ENCODE measurements at regions not wholly inside any gene's neighbourhood (a gene's known extent, or its start where the extent isn't known, plus 50 kb on each side); places are given as distances from the start of the nearest gene placed in this dataset.

GRCh38 chr20:22100686-22101085, 395.2 kb downstream of the PAX1 start:
- H4K20me1 ChIP-seq (ENCODE audit: insufficient read depth, low read length), result no peaks in the 10 kb centered on the region
- peaks cover 23% of the 10 kb centered on the region for H3K27me3 Mint-ChIP-seq (ENCODE audit: low read depth, unreplicated experiment)

GRCh38 chr20:22099348-22099747, 393.9 kb downstream of the PAX1 start:
- DNase-seq (ENCODE audit: low read depth), result no peak
- Histone ChIP-seq H3K36me3 (ENCODE audit: insufficient read depth, low read length) (no peaks in the 10 kb centered on the region), H2AFZ (ENCODE audit: low read depth, low read length) (no peak overlapping the region), H3K9ac (ENCODE audit: low read length) (no peak overlapping the region), H3K4me1 (ENCODE audit: insufficient read depth, low read length) (no peaks in the 10 kb centered on the region), H3K27ac (ENCODE audit: low read depth, low read length) (no peak overlapping the region), H3K79me2 (ENCODE audit: insufficient read depth, low read length) (no peaks in the 10 kb centered on the region), H4K20me1 (ENCODE audit: insufficient read depth, low read length) (no peaks in the 10 kb centered on the region), H3K27me3 (ENCODE audit: insufficient read depth, low read length) (no peaks in the 10 kb centered on the region), H3K9me3 (ENCODE audit: insufficient read depth, low read depth, low read length) (no peaks in the 10 kb centered on the region), H3K4me3 (ENCODE audit: insufficient read depth, low read depth, low read length) (no peak overlapping the region), H3K4me2 (ENCODE audit: low read length) (no peak overlapping the region)
- no peak overlapping the region for H3K4me3 Mint-ChIP-seq (ENCODE audit: unreplicated experiment)
- H3K9me3 Mint-ChIP-seq (ENCODE audit: unreplicated experiment), result peaks cover 6% of the 10 kb centered on the region
- peaks cover 21% of the 10 kb centered on the region for H3K27me3 Mint-ChIP-seq (ENCODE audit: low read depth, unreplicated experiment)
- no peaks in the 10 kb centered on the region for H3K4me1 Mint-ChIP-seq (ENCODE audit: low read depth, unreplicated experiment)
- FAIRE-seq, result no peak
- TF ChIP-seq EZH2 (IDR thresholded peaks at IDR 0.05; ENCODE audit: insufficient read depth, low read length) (no peak), CTCF (IDR thresholded peaks at IDR 0.05; ENCODE audit: insufficient read depth, low read depth, low read length) (no peak)
- no peaks in the 10 kb centered on the region for H3K36me3 Mint-ChIP-seq (ENCODE audit: low read depth, unreplicated experiment)
- H3K27ac Mint-ChIP-seq (ENCODE audit: unreplicated experiment), result no peak overlapping the region

More at GRCh38 chr20:22100686-22101085, 395.2 kb downstream of the PAX1 start:
- Mint-ChIP-seq H3K27ac (ENCODE audit: unreplicated experiment) (no peak overlapping the region), H3K4me3 (ENCODE audit: unreplicated experiment) (no peak overlapping the region), H3K36me3 (ENCODE audit: low read depth, unreplicated experiment) (no peaks in the 10 kb centered on the region), H3K4me1 (ENCODE audit: low read depth, unreplicated experiment) (no peaks in the 10 kb centered on the region), H3K9me3 (ENCODE audit: unreplicated experiment) (peaks cover 4% of the 10 kb centered on the region)
- Histone ChIP-seq H3K27ac (ENCODE audit: low read depth, low read length) (no peak overlapping the region), H2AFZ (ENCODE audit: low read depth, low read length) (no peak overlapping the region), H3K4me1 (ENCODE audit: insufficient read depth, low read length) (no peaks in the 10 kb centered on the region), H3K4me3 (ENCODE audit: insufficient read depth, low read depth, low read length) (no peak overlapping the region), H3K4me2 (ENCODE audit: low read length) (no peak overlapping the region), H3K9me3 (ENCODE audit: insufficient read depth, low read depth, low read length) (no peaks in the 10 kb centered on the region), H3K27me3 (ENCODE audit: insufficient read depth, low read length) (no peaks in the 10 kb centered on the region), H3K36me3 (ENCODE audit: insufficient read depth, low read length) (no peaks in the 10 kb centered on the region), H3K9ac (ENCODE audit: low read length) (no peak overlapping the region), H3K79me2 (ENCODE audit: insufficient read depth, low read length) (no peaks in the 10 kb centered on the region)
- FAIRE-seq (no peak), DNase-seq (ENCODE audit: low read depth) (no peak)
- TF ChIP-seq CTCF (IDR thresholded peaks at IDR 0.05; ENCODE audit: insufficient read depth, low read depth, low read length), result no peak
- no peak for TF ChIP-seq EZH2 (IDR thresholded peaks at IDR 0.05; ENCODE audit: insufficient read depth, low read length)

- FAIRE-seq (no peak), DNase-seq (ENCODE audit: low read depth) (no peak)
- Histone ChIP-seq H3K9me3 (ENCODE audit: insufficient read depth, low read depth, low read length) (no peaks in the 10 kb centered on the region), H3K36me3 (ENCODE audit: insufficient read depth, low read length) (no peaks in the 10 kb centered on the region), H3K4me3 (ENCODE audit: insufficient read depth, low read depth, low read length) (no peak overlapping the region), H3K27me3 (ENCODE audit: insufficient read depth, low read length) (no peaks in the 10 kb centered on the region), H3K79me2 (ENCODE audit: insufficient read depth, low read length) (no peaks in the 10 kb centered on the region), H3K27ac (ENCODE audit: low read depth, low read length) (no peak overlapping the region), H3K4me1 (ENCODE audit: insufficient read depth, low read length) (no peaks in the 10 kb centered on the region), H2AFZ (ENCODE audit: low read depth, low read length) (no peak overlapping the region), H4K20me1 (ENCODE audit: insufficient read depth, low read length) (no peaks in the 10 kb centered on the region), H3K4me2 (ENCODE audit: low read length) (no peak overlapping the region), H3K9ac (ENCODE audit: low read length) (no peak overlapping the region)
- H3K9me3 Mint-ChIP-seq (ENCODE audit: unreplicated experiment), result peaks cover 6% of the 10 kb centered on the region
- no peaks in the 10 kb centered on the region for H3K4me1 Mint-ChIP-seq (ENCODE audit: low read depth, unreplicated experiment)
- H3K4me3 Mint-ChIP-seq (ENCODE audit: unreplicated experiment), result no peak overlapping the region
- H3K36me3 Mint-ChIP-seq (ENCODE audit: low read depth, unreplicated experiment), result no peaks in the 10 kb centered on the region
- TF ChIP-seq CTCF (IDR thresholded peaks at IDR 0.05; ENCODE audit: insufficient read depth, low read depth, low read length) (no peak), EZH2 (IDR thresholded peaks at IDR 0.05; ENCODE audit: insufficient read depth, low read length) (no peak)
- H3K27me3 Mint-ChIP-seq (ENCODE audit: low read depth, unreplicated experiment), result peaks cover 18% of the 10 kb centered on the region
- H3K27ac Mint-ChIP-seq (ENCODE audit: unreplicated experiment), result no peak overlapping the region
Observed at GRCh38 chr20:22098511-22098910, 393.0 kb downstream of the PAX1 start.

Data from astrocyte (in vitro differentiated cells and primary cell).